ENCODE measurements at regions not wholly inside any gene's neighbourhood (a gene's known extent, or its start where the extent isn't known, plus 50 kb on each side); places are given as distances from the start of the nearest gene placed in this dataset.

DNA sequence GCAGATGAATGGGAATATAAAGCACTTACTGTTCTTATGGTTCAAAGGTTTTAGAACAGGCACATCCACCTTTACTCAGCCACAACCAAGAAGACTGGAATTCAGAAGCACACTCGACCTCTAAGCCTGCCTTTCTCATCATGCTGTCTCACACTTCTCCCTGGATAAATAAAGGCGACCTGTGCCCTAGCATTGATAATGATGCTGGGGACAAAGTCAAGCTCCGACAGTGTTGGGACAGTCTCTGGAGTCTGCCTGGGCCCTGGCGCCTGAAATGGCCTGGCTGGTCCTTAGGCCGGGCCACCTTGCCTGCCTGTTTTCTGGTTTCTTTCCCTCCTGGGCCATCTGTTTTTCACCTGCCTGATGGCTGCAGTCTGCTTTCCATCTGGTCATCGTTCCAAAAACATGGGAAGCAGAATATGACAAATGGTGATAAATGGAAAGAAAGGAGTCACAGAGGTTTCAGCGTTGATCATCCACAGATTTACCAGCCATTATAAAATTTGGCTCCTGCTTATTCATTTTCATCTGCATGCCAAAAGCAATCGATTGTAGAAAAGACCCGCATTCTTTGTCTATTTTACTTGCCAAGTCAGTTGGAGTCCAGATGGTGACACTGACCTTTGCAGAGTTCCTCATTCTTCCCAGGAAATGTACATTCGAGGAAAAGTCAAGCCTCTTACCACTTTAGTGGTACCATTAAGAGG is 91.2 kb upstream of the KCNJ15 start:
- DNase-seq = no peak

DNA sequence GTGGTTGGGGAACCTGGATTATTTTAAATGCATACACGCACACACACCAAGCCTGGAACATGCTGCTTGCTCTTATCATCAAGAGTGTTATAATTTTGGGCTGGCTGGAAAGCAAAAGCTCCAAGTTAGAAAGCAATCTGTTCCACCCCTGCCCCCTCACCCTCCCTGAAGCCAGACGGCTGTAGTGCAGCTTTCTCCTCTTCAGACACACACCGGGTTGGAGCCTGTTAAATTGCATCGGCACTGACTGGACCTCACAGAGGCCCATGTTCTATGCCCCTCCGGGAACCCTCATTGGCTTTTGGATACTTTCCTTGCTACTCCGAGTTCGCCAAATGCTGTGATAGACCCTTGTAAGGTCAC is 90.6 kb upstream of the KCNJ15 start:
- no peak for DNase-seq

DNA sequence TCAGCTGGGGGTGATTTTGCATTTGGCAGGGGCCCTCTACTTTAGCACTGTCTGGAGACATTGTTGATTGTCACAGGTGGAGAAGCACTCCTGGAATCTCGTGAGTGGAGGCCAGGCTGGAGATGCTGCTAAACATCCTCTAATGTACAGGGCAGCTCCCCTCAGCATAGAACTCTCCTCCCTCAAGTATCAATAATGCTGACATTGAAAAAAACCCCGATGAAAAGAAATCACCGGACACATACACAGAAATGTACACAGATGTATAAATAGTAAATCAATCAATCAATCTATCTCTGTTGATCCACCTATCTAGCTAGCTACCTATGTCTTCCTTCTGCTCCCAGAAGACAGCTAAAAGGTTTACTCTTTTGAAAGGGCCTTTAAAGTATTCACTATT is 89.4 kb upstream of the KCNJ15 start:
- DNase-seq = no peak

DNA sequence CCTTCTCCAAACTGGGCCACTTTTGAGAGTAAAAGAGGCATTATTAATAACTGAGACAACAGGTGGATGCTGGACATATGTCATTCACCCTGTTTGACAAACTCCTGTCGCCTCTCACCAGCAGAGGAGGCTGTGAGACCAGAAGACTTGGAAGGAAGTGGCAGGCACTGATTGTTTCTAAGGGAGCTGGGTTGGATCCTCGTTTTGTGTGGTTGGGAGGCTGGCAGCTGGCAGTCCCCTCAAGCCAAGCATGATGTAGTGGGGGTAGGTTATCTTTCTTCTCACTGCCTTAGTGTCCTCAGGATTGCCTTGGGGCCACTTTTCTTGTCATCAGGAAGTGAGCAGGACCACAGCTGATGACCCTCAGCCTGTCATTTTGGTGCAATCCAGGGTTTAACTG is 86.5 kb upstream of the KCNJ15 start:
- DNase-seq = no peak

DNA sequence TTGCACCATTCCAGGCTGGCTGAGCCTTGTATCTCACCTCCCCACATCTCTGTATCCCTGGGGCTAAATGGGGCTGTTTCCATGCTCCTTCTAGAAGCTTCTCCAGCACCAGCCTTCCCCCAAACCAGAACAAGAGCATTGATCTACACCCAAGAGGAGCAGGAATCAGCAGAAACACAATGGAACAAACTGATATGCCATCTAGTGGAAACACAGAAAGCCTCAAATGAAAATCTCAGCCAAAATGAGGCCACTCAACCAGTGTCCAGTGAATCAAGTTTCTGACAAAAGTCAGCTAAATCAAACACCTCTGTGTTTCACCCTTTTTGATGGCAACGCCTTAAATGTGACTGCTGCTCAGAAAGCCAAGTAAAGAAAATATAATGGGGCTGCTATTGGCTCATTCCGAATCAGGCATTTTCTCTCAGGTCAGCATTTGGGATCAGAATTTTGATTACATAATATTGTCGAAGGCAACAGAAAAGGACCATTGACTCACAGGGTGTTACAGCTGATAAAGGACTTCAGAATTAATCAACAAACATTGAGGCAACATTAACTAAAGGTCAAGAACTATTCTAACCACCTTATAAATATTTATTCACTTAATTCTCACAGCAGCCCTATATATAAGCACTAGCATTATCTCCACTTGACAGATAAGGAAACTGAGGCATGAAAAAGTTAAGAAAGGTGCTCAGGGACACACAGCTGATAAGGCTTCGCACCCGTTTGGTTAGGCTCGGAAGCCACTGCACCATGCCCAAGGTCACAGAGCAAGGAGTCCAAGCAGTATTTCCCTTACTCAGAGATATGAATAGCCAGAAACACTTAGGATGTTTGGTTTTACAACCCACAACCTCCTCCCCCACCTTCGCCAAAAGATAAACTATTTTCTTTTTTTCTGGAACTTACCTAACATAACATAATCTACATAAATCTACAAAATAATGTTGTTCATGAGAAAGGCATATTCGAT is 85.8 kb upstream of the KCNJ15 start:
- no peak for DNase-seq

DNA sequence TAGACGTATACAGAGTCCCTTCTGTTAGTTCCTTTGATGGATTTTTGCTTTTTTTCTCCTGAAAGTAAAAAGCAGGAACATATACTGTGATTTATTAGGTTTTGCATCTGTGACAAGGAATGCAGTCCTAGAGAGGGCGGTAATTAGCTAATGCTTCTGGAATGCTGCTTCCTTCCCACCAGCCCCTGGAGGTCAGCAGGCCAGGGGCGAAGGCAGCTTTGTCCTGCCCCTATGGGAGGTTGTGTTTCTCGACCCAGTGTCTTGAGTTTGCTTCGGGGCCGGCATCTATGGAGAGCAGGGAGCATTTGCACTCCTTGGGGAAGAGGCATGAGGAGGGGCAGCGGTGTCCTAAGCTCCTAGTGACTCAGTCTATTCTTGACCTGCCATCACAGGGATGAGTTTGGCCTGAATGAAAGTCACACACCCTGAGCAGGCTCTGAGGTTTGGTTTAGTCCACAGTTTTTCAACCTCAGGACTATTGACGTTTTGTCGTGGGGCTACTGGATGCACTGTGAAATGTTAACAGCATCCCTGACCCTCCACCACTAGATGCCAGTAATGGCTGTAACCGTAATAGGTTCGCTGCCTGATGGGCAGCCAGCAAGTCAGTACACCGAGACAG is 85.0 kb upstream of the KCNJ15 start:
- no peak for DNase-seq

DNA sequence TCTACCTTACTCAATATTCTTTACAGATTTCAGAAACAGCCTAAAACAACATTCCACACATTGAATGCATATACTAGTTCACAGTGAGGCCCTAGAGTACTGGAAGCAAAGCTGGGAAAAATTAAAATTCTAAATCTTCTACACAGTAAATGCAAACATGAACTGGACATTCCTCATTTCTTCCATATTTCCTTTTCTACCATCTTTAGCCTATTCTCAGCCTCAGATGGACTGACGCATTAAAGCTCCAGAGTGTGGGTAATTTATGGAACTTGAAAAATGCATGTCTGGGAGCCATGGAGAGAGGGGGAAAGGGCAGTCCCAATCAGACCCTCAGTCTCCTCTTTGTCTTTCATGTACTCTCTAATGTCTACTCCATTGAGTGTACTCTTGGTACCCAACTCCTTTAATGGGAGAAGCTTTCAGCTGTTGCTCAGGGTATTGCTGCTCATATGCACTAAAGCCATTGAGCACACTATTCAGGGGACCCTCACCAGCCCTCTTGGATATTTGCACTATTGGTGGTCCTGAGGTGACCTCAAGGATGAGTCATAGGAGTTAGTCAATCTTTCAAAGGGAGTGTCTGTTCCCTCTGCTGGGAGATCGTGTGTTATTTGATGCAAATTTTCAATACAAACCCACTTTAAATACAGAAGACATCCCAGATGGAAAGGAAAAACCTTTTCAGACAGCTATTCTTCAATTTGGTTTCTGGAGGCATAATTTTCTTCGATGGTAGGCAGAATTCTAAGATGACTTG is 83.3 kb upstream of the KCNJ15 start:
- DNase-seq = no peak

DNA sequence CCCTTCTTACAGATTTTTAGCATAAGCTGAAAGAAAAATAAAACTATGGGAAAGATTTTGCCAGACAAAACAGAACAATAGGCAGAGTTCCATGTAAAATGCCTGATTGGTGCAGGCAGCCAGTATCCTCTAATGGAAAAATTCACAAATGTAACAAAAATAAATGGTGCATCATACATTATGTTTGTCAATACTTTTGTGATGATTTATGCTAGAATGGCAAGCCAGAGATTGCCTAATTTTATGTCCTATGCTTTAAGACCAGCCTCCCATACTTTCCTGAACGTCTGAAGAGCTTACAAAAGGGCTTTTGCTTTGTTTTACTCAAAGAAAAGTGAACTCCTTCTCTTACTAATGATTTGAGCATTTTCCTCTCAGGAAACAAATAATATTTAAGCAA is 81.5 kb upstream of the KCNJ15 start:
- DNase-seq = no peak

DNA sequence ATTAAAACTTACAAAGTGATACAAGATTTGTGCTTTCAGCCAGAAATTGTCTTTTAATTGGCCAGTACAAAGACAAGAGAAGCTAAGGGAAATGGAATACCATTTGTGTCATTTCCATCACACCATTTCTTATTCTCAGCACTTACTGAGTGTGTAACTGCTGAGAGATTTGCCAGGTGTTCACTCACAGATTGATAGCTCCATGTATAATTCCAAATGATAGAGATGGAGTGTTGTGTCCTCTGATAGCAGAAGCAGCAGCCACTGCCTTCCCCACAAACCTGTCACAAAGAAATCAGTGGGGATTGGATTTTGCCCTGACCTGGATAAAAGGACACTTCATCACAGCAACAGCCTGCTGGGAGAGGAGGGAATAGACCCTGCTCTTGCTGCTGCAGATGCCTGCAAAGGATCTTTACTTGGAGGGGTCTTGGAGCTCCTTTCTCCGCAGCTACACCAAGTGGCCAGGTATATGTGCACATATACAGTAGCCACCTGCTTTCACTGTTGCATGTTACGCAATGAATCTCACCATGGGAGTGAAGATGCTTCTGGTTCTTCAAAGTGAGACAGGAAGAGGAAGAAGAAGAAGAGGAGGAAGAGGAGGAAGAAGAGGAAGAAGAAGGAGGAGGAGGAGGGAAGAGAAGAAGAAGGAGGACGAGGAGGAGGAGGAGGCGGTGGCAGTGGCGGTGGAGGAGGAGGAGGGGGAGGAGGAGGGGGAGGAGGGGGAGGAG is 78.7 kb upstream of the KCNJ15 start:
- DNase-seq = no peak

DNA sequence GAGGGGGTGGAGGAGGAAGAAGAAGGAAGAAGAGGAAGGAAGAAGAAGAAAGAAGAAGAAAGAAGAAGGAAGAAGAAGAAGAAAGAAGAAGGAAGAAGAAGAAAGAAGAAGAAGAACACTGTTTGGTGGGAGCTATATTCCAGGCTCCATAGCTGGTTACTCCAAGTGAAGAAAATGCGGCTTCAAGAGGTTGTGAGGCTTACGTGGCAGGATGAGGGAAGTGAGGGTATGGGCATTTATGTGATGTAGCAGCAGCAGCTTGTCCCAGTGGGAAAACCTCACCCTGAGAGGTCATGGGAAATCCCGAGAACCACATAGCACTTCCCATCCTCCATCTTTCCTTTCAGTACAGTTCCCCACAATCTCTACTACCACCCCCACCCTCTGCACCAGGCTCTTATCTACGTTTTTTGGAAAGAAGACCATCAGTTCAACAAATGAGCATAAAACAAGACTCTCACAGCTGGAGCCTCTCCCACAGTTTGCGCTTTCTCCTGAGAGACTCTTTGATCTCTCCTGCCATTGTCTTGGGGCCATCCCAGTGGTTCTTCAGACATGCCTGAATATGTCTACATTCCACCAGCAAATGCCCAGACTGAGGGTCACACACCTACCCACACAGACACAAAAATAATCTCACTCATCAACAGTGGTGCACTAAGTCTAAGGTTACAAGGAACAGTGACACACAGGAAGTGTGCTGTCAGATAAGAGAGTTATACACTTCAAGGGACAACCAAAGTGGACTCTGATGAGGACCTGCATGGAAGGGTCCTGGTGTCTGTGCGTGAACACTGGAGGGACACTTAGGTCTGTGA is 77.9 kb upstream of the KCNJ15 start:
- DNase-seq = no peak

DNA sequence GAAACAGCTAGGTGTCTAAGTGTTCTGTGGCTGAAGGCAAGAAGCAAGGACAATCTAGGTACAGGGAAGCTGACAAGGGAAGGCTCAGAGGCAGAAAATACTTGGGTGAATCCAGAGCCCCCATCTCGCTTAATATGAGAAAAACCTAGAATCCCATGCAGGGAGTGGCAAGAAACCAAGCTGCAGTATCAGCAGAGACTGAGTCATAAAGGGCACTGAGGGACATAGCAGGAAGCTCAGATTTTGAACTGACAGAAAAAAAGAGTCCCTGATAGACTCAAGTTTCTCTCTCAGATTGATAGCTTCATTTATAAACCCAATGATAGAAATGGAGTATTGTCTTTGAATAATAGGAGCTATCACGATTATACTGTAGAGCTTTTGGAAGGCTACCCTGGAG is 77.3 kb upstream of the KCNJ15 start:
- DNase-seq = no peak

DNA sequence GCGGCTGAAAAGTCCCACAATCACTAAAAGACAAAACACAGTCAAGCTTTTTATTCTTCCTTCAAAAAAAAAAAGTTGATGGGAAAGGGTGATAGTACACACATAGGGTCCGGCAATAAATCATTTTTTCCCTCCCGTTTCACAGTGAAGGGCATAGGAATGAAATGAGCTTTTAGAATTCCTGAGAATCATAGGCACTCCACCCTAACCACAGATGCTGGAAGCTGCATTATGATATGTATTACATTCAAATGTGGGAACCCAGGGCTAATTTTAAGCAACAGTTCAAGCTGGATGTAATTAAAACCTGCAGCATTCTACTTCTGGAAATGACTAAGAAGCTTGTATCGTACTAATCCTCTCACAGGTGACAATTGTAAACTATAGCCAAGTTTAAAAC is 75.7 kb upstream of the KCNJ15 start:
- DNase-seq = no peak

DNA sequence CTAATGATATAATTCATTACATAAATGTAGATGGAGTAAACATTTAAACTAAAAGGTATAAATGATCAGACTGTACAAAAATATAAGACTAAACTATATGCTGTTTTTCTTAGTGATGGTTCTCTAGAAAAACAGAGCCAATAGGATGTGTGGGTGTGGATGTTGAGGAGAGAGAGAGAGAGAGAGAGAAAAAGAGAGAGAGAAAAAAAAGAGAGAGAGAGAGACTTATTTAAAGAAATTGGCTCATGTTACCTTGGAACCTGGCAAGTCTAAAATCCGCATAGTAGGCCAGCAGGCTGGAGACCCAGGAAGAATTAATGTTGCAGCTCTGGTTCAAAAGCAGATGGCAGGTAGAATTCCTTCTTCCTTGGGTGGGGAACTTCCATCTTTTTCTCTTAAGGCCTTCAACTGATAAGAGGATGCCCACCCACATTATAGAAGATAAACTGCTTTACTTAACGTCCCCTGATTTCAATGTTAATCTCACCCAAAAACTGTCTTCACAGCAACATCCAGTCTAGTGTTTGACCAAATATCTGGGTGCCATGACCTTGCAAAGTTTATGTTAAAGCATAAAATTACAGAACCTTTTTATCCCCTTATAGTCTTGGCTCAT is 74.3 kb upstream of the KCNJ15 start:
- DNase-seq = no peak

DNA sequence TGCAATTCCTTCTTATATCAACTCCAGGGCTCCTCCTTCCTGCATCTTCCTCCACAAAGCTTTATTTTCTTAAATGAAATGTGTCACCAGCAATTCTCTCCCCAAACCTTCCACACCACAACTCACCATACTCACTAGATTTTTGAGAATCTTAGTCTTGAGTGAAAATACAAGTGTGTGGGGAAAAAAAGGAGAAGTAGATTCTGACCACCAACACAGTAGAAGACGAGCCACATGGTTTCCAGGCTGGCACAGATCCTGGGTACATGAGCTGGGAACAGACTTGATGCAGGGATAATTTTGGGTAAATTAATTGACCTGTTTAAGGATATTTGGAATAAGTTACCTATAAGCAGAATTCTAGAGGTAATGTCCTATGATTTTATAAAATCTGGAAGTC is 72.8 kb upstream of the KCNJ15 start:
- no peak for DNase-seq

DNA sequence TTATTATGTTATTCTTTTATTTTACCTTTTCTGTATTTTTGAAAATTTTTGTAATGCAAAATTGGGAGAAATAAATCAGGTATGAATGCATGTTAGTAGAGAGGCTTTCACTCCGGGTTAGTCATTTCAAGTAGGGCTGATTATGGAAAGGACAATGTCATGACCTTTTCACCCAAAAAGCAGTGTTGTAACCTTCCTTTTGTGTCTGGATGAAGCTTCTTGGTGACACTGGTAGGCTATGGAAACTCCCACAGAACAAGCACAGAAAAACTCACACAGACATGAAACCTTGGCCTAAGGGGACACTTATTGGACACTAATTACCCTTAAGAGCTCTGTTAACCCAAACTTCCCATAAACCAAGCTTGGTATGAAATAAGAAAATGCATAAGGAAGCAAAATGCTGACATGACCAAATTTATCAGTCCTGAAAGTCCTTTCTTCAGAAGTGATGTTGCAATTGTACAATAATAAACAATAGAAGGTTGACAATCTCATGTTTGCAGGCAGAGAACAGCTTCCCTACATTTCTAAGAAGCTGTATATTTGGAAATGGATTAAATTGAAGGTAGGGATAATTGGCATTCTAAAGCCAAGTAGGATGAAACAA is 70.0 kb upstream of the KCNJ15 start:
- DNase-seq = no peak

DNA sequence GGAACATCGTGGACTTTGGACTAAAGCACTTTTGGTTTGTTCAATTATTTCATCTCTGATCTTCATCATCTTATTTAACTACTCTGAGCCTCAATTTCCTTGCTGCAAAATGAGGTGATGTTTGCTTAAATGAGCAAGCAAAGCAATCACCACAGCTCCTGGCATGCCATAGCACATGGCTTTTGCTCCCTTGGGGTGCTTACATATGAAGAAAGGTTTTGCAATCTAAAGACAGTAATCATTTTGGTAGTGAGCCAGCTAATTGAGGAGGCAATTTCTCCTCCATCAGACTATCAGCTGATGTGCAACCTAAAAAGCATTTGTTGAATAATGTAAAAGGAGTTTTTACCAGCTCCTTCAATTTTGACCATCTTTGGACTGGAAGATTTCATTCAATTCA is 68.8 kb upstream of the KCNJ15 start:
- DNase-seq = no peak

DNA sequence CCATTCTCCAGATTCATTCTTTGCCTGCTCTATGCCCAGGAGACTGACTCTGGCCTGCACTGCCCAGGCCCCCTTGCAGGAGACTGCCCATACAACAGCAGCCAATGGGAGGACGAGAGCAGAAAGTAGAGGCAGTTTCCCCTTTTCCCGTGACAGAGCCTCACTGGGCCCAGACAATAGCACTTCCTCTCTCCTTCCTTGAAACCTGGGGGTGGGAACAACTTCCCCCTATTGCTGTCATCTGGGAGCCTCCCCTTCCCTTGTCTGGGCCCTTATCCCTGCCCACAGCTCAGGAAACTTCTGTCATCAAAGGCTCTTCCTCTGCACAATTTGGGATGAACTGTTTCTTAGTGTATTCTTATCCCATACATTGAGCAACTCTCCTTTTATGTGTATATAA is 60.8 kb upstream of the KCNJ15 start:
- no peak for DNase-seq

DNA sequence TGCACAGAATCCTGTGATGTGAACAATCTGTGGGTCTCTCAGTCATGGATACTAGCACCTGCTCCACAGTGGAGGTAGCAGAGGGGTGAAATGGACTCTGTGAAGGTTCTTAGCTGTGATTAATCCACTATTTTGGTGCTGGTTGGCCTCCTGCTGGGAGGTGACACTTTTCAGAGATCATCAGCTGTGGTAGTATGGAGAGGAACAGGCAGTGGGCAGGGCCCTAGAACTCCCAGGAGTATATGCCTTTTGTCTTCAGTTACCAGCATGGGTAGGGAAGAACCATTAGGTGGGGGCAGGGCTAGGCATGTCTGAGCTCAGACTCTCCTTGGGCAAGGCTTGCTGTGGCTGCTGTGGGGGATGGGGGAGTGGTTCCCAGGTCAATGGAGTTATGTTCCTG is 54.0 kb upstream of the KCNJ15 start:
- DNase-seq = no peak

DNA sequence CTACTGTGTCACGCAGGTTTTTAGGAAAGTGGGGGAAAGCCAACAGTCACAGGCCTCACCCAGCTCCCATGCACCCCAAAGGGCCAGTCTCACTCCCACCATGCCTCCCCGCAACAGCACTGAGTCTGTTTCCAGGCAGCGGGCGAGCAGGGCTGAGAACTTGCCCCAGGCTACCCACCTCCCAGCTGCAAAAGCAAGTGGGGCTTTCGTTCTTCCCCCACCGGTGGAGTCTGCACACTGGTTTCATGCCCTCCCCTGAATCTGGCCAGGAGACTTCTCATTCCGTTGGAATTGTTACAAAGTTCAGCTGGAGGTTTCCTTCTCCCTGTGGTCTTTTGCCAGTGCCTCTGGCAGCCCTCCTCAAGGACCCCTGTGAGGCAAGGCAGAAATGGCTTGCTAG is 53.6 kb upstream of the KCNJ15 start:
- DNase-seq = no peak

DNA sequence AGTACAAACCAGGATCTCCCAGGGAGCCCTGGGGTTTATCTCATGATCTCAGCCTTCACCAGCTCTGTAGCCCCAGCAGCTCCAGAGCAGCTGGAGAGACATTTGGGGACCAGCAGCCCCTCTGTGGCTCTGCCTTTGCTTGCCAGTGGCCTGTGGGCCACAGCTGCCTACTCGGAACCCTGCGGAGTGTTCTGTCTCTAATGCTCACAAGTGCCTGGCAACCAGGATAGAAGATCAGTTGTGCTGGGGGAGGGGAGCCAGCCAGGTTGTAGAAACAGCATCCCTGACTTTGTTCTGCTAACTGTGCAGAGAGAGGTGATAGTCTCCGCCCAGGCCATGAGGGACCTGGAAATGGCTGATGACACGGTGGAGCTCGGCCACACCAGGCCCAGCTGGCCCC is 50.9 kb upstream of the KCNJ15 start:
- DNase-seq = no peak

DNA sequence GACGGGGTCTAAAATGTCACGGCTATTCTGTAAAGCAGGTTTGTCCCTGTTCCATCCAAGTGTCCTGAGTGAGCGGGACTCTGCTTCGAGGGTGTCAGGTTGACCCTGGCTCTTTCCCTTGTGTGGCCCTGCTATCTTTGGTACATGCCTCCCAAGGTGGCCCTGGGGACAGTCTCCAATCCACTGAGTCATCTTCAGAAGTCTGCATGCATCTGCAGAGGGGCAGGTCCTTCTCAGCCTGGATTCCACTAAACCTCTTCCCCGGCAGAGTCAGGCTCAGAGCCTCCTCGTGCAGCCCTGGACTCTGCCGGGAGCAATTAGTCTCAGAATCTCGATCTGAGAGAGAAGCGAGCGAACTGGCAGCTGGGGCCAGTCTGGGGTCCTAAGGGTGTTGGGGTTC is 50.1 kb upstream of the KCNJ15 start:
- no peak for DNase-seq

Measured in RPMI8226 (cell line).